ENCODE measurements at regions not wholly inside any gene's neighbourhood (a gene's known extent, or its start where the extent isn't known, plus 50 kb on each side); places are given as distances from the start of the nearest gene placed in this dataset.

GRCh38 chr5:23755906-23756305 is 248.5 kb downstream of the PRDM9 start:
- no peak overlapping the region for H3K4me3 ChIP-seq
- FAIRE-seq (no peak), ATAC-seq (no peak), DNase-seq (ENCODE audit: low read depth in 1 of 2, low spot score in 1 of 2) (no peak)
- no peaks in the 10 kb centered on the region for H3K4me1 ChIP-seq
- no peak overlapping the region for H3K27ac ChIP-seq
- POLR2A ChIA-PET: no interaction called here
- H3K9me3 ChIP-seq: no peaks in the 10 kb centered on the region
- TF ChIP-seq MAFK (IDR thresholded peaks at IDR 0.05; ENCODE audit: partially characterized antibody) (peak; percentile 38), JUNB (IDR thresholded peaks at IDR 0.05) (no peak), ZFP36 (IDR thresholded peaks at IDR 0.05; ENCODE audit: borderline replicate concordance, partially characterized antibody) (no peak), ZC3H11A (IDR thresholded peaks at IDR 0.05) (no peak), HDAC2 (IDR thresholded peaks at IDR 0.05) (no peak), PBX3 (IDR thresholded peaks at IDR 0.05) (no peak)
- H3K4me2 ChIP-seq: no peak overlapping the region
- CTCF ChIA-PET: interaction anchor here (0.7 kb wide), 1 partner anchor 22 kb away, joined by 3 read pairs; no protein-coding TSS in a partner anchor

DNA sequence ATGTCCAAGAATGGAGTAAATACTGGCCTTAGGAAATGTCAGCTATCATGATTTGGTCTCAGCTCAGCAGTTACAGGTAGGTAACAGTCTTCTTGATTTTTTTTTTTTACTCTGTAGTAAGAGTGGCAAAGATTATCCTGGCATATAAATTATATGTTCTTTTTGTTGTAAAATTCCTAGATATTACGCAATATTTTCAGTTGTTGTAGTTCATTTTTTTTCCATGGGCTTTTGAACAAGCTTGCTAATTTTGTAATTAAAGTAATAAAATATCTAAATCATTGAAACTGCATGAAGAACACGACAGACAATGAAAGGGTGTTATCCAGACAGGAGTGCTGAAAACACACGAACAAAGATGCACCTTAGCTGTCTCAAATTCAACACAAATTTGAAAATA is 249.4 kb downstream of the PRDM9 start:
- DNase-seq (ENCODE audit: low read depth in 1 of 2, low spot score in 1 of 2) (no peak), FAIRE-seq (no peak), ATAC-seq (no peak)
- Histone ChIP-seq H3K4me3 (no peak overlapping the region), H3K4me2 (no peak overlapping the region), H3K4me1 (no peaks in the 10 kb centered on the region), H3K27ac (no peak overlapping the region), H3K9me3 (no peaks in the 10 kb centered on the region)
- TF ChIP-seq SMC3 (IDR thresholded peaks at IDR 0.05) (no peak), JUNB (IDR thresholded peaks at IDR 0.05) (no peak), E2F6 (IDR thresholded peaks at IDR 0.05; ENCODE audit: borderline replicate concordance, low read depth) (no peak), POLR2A (IDR thresholded peaks at IDR 0.05; ENCODE audit: low read length) (no peak), GATA3 (IDR thresholded peaks at IDR 0.05; ENCODE audit: borderline replicate concordance) (no peak), MYC (IDR thresholded peaks at IDR 0.05; ENCODE audit: borderline replicate concordance, low read length) (no peak), NPAS2 (CRISPR knock-in tag; IDR thresholded peaks at IDR 0.05; ENCODE audit: borderline replicate concordance) (no peak), EHMT2 (IDR thresholded peaks at IDR 0.05; ENCODE audit: low read depth) (no peak)
- TF ChIP-seq, protein P1, sequence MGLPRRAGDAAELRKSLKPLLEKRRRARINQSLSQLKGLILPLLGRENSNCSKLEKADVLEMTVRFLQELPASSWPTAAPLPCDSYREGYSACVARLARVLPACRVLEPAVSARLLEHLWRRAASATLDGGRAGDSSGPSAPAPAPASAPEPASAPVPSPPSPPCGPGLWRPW (IDR thresholded peaks at IDR 0.05): no peak
- TF ChIP-seq, protein P2, sequence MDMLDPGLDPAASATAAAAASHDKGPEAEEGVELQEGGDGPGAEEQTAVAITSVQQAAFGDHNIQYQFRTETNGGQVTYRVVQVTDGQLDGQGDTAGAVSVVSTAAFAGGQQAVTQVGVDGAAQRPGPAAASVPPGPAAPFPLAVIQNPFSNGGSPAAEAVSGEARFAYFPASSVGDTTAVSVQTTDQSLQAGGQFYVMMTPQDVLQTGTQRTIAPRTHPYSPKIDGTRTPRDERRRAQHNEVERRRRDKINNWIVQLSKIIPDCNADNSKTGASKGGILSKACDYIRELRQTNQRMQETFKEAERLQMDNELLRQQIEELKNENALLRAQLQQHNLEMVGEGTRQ (IDR thresholded peaks at IDR 0.05): no peak
- TF ChIP-seq, protein P3, sequence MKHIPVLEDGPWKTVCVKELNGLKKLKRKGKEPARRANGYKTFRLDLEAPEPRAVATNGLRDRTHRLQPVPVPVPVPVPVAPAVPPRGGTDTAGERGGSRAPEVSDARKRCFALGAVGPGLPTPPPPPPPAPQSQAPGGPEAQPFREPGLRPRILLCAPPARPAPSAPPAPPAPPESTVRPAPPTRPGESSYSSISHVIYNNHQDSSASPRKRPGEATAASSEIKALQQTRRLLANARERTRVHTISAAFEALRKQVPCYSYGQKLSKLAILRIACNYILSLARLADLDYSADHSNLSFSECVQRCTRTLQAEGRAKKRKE (CRISPR knock-in tag; IDR thresholded peaks at IDR 0.05; ENCODE audit: low read depth): no peak
- POLR2A ChIA-PET: no interaction called here
- CTCF ChIA-PET: no interaction called here
- WGBS (ENCODE audit: missing lambda C conversion rate): 13% methylated on average over 3 of the region's 3 CpGs

GRCh38 chr5:23763170-23763569 is 255.8 kb downstream of the PRDM9 start:
- Histone ChIP-seq H3K4me3 (no peak overlapping the region), H3K4me2 (no peak overlapping the region), H3K9me3 (no peaks in the 10 kb centered on the region), H3K27ac (no peak overlapping the region), H3K4me1 (no peaks in the 10 kb centered on the region)
- POLR2A ChIA-PET: no interaction called here
- FAIRE-seq (no peak), ATAC-seq (no peak), DNase-seq (ENCODE audit: low read depth in 1 of 2, low spot score in 1 of 2) (no peak)
- CTCF ChIA-PET: no interaction called here
- no peak for TF ChIP-seq FOXS1 (CRISPR knock-in tag; IDR thresholded peaks at IDR 0.05)
- TF ChIP-seq SMC3 (IDR thresholded peaks at IDR 0.05): no peak
- no peak for TF ChIP-seq CBX2 (IDR thresholded peaks at IDR 0.05; ENCODE audit: borderline replicate concordance, low read depth)
- TF ChIP-seq RCOR1 (IDR thresholded peaks at IDR 0.05; ENCODE audit: low read depth, low read length): no peak
- TF ChIP-seq ZC3H11A (IDR thresholded peaks at IDR 0.05): no peak
- no peak for TF ChIP-seq KDM5A (IDR thresholded peaks at IDR 0.05)
- TF ChIP-seq ESRRA (IDR thresholded peaks at IDR 0.05; ENCODE audit: borderline replicate concordance, low read length): no peak
- TF ChIP-seq, protein P3 (CRISPR knock-in tag; IDR thresholded peaks at IDR 0.05; ENCODE audit: low read depth): no peak
- TF ChIP-seq SREBF2 (IDR thresholded peaks at IDR 0.05): no peak
- no peak for TF ChIP-seq MYC (IDR thresholded peaks at IDR 0.05; ENCODE audit: borderline replicate concordance, low read length)
- TF ChIP-seq KDM1A (IDR thresholded peaks at IDR 0.05; ENCODE audit: low read depth): no peak
- no peak for TF ChIP-seq CEBPB (IDR thresholded peaks at IDR 0.05)
- TF ChIP-seq, protein P2 (IDR thresholded peaks at IDR 0.05): no peak
- no peak for TF ChIP-seq CHD2 (IDR thresholded peaks at IDR 0.05; ENCODE audit: low read length, partially characterized antibody)
- no peak for TF ChIP-seq MAFK (IDR thresholded peaks at IDR 0.05; ENCODE audit: partially characterized antibody)
- no peak for TF ChIP-seq TFCP2L1 (CRISPR knock-in tag; IDR thresholded peaks at IDR 0.05)
- no peak for TF ChIP-seq NPAS2 (CRISPR knock-in tag; IDR thresholded peaks at IDR 0.05; ENCODE audit: borderline replicate concordance)
- 10% methylated on average over 1 of the region's 1 CpG for WGBS (ENCODE audit: missing lambda C conversion rate)
